KG1 (cell line): ENCODE measurements at regions not wholly inside any gene's neighbourhood (a gene's known extent, or its start where the extent isn't known, plus 50 kb on each side); places are given as distances from the start of the nearest gene placed in this dataset.

Experiments
- DNase-seq: peaks from one replicate; lab custom pipeline; 2025; lab: John Stamatoyannopoulos, UW

GRCh38 chr15:31151301-31152233 lies 50.0 kb upstream of the TRPM1 start:
- DNase-seq: no peak

- DNase-seq: no peak
Measured at GRCh38 chr15:31153531-31153930, 52.0 kb upstream of the TRPM1 start.

GRCh38 chr15:31155151-31155550 lies 53.6 kb upstream of the TRPM1 start:
- DNase-seq: no peak

DNA sequence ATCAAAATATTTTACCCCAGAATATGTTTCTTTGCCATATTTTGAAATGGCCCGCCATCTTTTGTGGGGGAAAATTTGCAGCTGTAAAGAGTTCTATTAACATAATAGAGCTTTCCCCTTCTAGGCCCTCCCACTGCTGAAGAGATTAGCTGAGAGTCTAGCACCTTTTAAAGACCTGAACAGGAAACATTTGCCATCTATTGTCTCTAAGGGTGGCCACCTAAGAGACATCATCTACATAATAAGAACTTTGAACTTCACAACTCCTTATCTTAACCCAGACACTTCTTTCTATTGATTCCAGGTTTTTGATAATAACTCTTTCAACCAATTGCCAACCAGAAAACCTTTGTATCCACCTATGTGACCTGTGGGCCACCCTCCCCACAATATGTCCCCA lies 54.7 kb upstream of the TRPM1 start:
- DNase-seq: no peak

GRCh38 chr15:31156808-31157207 lies 55.3 kb upstream of the TRPM1 start:
- DNase-seq: no peak

- DNase-seq: no peak
Measured at GRCh38 chr15:31157644-31158069, 56.1 kb upstream of the TRPM1 start.

DNA sequence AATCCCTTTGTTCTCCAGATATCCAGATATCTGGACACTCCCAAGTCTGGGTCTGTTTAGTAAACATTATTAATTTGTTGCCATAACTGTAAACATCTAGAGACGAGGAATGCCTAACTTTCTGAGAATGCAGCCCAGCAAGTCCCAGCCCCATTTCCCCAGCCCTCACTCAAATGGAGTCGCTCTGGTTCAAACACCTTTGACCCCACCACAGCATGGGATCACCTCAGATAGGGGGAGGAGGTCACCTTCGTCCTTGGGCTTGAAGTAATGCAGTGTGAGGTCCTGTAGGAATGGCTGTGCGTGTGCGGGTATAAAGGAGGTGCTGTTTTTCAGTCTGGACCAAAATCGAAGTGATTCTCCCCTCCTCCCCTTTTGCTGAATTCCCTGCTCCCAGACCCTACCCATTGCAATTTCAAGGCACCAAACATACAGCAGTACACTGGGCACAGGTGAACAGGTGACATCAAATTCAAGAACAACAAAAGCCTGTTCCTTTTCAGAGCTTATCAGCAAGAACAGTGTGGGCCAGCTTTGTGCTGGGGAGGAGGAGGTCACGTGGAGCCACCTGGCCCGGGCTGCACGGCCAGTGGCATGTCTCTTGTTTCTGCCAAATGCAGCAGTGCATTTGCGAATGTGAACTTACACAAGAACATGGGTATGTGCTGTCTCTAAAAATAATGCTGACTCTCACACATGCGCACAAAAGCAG lies 57.5 kb upstream of the TRPM1 start:
- no peak for DNase-seq

- DNase-seq: no peak
Measured at GRCh38 chr15:31159837-31160236, 58.3 kb upstream of the TRPM1 start.

GRCh38 chr15:31160297-31160696 lies 58.8 kb upstream of the TRPM1 start:
- no peak for DNase-seq

GRCh38 chr15:31160740-31161495 lies 59.4 kb upstream of the TRPM1 start:
- DNase-seq: no peak

GRCh38 chr15:31161951-31162350 lies 60.4 kb upstream of the TRPM1 start:
- no peak for DNase-seq

DNA sequence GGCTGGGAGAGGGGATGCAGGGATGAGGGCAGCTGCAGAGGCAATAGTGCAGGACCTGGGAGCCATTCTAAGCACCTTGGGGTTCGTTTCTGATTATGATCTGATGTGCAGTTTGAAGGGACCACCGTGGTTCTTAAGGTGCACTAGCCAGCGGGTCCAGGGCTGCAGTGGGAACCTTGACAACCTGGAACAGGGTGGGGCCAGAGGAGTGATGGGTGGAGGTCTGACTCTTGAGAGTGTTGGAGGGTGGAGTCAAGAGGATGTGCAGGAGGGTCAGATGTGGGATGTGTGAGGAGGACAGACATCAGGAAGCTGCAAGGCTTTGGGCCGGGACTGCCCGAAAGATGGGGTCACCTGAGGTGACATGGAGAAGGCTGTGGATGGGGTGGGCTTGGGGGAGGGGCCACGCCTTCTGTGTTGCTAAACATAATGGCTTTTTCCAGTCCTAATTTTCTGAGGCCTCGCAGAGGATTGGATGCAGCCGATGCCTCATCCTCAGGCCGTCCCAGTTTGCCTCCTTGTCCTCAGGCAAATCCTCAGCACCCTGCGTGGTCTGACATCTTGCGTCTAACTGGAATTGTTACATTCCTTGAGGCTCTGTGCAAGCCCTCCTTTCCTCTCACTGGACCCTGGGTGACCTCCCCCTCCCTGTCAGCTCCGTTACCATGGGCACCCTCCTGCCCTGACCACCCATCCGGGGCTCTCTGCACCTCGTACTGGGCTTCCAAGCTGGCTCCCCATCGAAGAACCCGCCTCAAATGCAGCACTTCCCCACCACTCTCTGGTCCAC lies 61.4 kb upstream of the TRPM1 start:
- no peak for DNase-seq

DNA sequence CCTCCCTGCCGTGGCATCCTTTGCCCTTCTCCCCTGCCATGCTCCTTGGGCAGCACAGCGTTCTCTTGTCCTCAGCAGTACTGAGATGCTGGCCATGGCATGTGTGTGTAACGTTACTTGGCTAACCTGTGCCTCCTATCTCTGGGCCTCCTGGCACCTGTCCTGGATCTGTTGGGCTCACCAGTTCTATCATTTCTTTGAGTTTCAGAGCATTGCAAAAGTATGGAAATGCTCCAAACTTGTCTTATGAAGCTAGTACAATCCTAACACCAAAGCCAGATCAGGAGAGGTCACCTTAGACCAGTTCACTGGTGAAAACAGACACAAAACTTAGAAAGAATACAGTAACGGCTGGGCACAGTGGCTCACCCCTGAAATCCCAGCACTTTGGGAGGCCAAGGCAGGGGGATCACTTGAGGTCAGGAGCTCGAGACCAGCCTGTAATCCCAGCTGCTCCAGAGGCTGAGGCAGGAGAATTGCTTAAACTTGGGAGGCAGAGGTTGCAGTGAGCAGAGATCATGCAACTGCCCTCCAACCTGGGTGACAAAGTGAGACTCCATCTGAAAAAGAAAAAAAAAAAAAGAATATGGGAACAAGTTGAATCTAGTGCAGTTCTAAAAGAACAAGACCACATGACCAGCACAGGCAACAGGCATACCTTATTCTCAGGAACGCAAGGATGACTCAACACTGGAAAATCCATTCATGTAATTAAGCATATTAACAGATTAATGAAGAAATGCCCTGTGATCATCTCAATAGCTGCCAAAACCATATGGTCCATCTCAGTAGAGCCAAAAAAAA lies 62.4 kb upstream of the TRPM1 start:
- DNase-seq: no peak

DNA sequence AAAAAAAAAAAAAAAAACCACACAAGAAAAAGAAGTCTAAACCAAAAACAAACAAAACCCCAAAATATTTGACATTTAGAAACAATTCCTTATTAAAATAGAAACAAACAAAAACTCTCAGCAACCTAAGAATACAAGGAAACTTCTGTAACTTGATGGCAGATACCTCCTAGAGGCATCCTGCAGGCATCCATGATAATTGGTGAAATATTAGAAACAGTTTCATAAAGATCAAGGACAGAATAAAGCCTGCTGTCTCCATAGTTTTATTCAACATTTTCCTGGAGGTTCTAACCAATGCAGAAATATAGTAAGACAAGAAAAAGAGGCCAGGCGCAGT lies 63.0 kb upstream of the TRPM1 start:
- no peak for DNase-seq

DNA sequence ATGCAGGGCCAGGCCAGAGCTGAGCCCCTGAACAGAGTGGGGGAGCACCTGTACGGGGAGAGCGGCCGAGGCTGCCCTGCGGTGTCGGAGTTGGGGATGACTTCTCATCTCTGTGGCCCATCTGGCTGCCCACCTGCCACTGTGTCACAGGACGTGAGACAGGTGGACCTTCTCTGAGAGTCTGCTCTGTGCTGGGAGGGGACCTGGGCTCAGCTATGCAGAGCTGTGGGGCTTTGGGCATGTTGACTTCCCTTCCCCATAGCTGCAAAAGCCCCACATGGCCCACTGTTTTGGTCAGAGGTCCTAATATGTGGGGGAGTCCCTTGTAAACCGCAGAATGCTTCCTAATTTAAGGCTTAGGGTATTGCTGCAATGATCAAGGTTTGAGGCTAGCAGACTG lies 68.0 kb upstream of the TRPM1 start:
- DNase-seq: no peak

DNA sequence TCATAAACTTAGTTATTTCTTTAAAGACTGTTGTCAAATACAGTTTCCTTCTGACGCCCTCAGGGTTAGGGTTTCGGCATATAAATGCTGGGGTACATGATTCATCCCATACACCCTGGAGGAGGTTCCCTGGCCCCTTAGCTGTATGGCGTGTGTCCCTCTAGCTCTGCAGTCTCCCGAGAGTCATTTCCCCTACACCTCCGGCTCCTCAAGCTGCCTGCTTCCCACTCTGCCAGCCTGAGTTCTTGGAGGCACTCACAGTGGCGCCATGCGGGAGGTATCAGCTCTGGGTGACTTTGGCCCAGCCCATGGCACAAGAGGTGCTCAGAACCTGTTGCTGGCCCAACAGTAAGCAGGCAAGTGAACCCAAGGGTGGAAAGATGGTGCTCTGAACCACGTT lies 70.2 kb upstream of the TRPM1 start:
- DNase-seq: no peak

DNA sequence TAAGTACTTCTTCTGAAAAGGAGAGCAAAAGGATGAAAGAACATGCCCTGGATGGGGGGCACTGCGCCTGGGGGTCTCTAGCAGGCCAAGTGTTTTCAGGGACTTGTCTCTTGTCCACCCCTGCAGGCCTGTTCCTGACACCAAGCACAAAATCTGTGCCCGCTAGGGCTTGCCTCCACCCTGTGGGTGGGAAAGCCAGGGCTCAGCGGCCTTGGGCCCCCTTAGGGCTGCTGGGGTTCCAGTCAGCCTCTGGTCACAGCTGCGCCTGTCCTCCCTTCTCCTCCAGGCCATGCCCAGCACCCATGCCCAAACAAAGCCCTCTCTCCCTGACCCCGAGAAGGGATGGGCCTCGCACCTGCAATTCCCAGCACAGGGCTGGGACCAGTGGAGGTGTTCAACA lies 71.1 kb upstream of the TRPM1 start:
- no peak for DNase-seq

GRCh38 chr15:31173790-31174450 lies 72.4 kb upstream of the TRPM1 start:
- no peak for DNase-seq

DNA sequence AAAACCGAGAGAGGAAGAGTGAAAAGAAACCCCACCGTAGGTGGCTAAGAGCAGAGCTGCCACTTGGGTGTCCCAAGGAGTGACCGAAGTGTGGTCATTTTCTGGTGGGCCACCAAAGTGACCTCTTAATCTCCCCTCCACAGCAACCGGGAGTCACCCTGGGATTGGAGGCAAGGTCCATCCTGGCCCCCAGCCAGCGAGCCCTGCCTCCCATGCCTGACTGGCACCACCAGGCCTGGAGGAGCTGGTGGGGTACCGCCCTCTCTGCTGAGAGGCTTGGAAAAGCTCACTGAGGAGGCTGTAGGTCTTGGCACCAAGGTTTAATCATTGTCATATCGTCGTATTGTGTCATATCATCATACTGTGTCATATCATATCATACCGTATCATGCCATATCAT lies 74.0 kb upstream of the TRPM1 start:
- no peak for DNase-seq

DNA sequence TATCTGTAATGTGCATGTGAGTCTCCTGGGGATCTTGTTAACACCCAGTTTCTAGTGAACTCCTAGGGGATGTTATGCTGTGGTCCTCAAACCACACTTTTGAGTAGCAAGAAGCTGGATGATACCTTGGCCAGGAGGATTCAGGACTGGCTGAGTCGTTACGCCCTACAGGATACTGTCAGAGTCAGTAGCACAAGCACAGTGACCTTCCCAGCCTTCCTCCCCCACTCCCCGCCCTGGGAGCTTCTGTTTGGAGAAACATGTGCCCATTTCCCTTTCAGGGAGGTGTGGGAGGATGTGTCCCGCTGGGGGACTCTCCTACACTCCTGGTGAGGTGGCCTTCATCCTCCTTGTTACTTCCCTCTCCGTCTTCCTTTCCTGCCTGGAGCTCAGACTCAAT lies 76.4 kb upstream of the TRPM1 start:
- no peak for DNase-seq

GRCh38 chr15:31178705-31179104 lies 77.2 kb upstream of the TRPM1 start:
- DNase-seq: no peak
